ENCODE measurements at regions not wholly inside any gene's neighbourhood (a gene's known extent, or its start where the extent isn't known, plus 50 kb on each side); places are given as distances from the start of the nearest gene placed in this dataset.

GRCh38 chr9:91151718-91152095, 210.0 kb downstream of the AUH start:
- TF ChIP-seq CTCF (conservative IDR thresholded peaks at IDR 0.05; ENCODE audit: low read depth, low read length): no peak
- TF ChIP-seq EZH2 (IDR thresholded peaks at IDR 0.05; ENCODE audit: borderline replicate concordance, low read depth, low read length, poor library complexity, severe bottlenecking): no peak
